HG02798 (cell line): ENCODE measurements at regions not wholly inside any gene's neighbourhood (a gene's known extent, or its start where the extent isn't known, plus 50 kb on each side); places are given as distances from the start of the nearest gene placed in this dataset.

Experiments
- ATAC-seq: cut with Tn5 transposase; IDR thresholded peaks from one replicate; pipeline ENCODE4 v1.9.1; 2021; ENCODE audit warnings: mild to moderate bottlenecking; ENCODE audit not compliant: unreplicated experiment, poor library complexity

DNA sequence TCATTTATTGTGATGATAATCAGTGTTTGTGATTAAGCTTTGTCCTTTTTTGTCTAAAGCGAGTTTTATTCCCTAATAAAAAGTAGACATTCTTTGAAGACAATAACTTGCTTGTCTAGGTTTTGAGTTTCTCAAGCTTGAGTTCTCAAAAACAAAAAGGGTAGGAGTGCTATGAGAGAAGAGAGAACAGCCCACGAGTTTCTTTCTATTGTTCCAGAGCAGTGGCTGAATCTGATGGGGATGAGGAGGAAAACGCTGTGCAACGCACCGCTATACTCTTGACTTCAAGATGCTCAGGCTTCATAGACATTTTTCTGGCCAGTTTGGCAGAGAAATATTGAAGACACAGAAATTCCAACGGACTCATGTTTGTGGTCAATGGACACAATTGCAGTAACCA is 669.8 kb upstream of the B3GALT2 start:
- no peak for ATAC-seq

DNA sequence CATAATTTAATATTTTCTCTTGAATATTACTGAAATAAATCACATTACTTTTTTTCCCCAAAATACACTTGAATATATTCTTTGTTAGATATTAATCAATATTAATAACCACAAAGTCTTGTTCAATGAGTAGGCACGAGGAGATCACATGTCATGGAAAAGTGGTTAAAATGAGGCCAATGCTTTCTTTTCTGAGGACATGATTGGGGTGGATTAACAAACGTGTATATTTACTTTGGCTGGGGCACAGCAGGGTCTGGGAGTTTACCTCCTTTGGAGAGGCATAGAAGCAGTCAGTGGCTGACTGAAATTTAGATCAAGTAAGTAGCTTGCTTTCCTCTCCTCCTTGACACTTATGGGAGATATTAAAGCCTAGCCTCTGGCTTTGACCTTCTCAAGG is 664.3 kb upstream of the B3GALT2 start:
- ATAC-seq: no peak

DNA sequence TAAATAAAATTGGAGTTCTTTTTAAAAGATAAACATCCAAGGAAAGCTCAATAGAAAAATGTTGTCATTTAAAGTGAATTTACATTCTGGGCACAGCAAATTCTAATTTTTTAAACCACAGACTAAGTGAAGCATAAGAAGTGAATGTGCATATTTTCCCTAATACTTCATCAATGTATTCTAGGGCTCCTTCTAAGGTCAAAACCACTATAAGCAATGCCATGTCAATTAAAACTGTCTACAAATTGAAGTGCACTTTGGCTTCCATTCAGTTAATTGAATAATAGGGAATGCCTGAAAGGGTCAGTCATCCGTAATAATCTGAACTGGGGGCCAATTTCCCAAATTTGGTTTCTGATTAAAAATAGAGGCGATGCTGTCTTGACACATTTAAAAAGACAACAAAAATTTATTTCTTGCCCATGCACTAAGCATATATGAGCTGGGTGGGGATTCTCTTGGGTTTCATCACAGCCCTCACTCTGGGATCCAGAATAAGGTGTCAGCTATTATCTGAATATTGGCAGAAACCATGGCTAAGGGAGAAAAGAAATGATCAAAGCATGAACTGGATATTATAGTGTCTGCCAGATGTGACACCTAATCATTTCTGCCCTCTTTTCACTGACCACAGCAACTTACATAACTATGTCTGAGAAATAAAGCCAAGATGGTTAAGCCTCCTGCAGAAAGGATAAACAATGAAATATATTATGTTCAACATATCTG is 660.6 kb upstream of the B3GALT2 start:
- no peak for ATAC-seq

DNA sequence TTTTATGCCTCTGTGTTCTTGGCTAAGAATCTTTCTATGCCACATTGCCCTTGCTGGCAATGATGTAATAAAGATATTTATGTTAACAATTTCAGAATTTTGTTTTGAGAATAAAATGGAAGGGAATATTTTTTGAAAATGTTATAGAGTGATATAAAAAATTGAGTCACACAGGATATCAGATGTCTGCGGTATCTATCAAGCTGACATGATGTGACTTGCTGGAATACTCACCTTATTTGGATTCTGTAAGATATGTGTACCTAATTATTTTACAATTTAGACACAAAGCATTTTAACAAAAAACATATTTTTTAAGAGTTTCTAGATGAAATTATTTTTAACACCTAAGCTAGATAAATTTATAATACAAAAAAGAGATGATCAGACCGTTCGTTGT is 660.0 kb upstream of the B3GALT2 start:
- no peak for ATAC-seq

DNA sequence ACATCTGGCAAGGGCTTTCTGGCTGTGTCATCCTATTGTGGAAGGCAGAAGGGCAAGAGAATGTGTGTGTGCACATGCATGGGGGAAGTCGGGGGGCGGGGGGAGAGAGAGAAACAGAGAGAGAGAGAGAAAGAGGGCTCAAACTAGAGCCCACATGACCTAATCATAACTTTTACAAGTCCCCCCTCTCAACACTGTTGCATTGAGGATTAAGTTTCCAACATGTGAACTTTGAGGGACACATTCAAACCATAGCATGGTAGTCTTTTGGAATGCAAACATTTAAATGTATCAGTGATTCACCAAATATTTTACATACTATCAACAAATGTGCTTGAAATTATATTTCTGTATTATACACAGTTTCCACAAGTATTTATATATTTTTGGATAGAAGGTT is 655.4 kb upstream of the B3GALT2 start:
- ATAC-seq: no peak

DNA sequence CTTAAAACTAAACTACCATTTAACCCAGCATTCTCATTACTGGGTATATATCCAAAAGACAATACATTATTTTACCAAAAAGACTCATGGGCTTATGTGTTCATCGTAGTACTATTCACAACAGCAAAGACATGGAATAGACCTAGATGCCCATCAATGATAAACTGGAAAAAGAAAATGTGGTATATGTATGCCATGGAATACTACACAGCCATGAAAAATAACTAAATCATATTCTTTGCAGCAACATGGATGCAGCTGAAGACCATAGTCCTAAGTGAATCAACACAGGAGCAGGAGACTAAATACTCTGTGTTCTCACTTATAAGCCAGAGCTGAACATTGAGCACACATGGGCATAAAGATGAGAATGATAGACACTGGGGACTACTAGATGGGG is 645.1 kb upstream of the B3GALT2 start:
- ATAC-seq: no peak

DNA sequence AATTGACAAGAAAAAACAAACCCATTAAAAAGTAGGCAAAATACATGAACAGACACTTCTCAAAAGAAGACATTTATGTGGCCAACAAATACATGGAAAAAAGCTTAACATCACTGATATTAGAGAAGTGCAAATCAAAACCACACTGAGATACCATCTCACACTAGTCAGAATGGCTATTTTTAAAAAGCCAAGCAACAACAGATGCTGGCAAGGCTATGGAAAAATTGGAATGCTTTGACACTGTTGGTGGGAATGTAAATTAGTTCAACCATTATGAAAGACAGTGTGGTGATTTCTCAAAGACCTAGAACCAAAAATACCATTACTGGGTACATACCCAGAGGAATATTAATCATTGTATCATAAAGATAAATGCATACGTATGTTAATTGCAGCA is 641.1 kb upstream of the B3GALT2 start:
- ATAC-seq: no peak

DNA sequence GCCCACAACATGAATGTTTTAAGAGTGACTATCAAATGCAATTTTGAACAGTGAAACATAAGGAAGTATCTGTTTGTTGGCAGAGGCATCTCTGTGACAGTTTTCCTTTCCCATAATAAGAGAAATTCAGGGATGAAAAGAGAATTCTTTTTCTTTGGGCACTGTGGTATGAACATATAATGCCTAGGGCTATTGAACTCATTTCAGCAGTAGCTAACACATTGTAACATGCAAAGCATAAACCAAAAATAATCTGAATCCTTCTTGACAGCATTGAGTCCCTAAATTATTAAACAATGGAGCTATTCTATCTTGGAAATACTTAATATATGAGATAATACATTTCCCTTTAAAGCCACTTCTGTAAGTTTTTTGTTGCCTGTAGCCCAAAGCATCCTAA is 633.0 kb upstream of the B3GALT2 start:
- no peak for ATAC-seq

DNA sequence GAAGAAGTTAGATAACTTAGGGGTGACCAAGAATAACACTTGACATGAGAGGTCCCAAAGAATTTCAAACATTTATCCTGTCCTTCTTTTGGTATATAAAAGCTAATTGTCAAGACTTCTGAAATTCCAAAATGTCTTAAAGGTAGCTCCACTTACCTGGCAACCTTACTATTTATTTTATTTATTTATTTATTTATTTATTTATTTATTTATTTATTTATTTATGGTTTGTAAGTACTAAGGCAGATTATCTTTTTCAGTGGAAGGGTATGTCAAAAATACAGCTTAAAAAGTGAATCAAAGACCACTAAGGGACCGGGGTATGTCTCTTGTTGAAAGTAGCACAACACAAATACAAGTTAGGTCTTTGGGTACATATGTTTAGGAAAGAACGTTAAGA is 620.8 kb upstream of the B3GALT2 start:
- ATAC-seq: no peak

DNA sequence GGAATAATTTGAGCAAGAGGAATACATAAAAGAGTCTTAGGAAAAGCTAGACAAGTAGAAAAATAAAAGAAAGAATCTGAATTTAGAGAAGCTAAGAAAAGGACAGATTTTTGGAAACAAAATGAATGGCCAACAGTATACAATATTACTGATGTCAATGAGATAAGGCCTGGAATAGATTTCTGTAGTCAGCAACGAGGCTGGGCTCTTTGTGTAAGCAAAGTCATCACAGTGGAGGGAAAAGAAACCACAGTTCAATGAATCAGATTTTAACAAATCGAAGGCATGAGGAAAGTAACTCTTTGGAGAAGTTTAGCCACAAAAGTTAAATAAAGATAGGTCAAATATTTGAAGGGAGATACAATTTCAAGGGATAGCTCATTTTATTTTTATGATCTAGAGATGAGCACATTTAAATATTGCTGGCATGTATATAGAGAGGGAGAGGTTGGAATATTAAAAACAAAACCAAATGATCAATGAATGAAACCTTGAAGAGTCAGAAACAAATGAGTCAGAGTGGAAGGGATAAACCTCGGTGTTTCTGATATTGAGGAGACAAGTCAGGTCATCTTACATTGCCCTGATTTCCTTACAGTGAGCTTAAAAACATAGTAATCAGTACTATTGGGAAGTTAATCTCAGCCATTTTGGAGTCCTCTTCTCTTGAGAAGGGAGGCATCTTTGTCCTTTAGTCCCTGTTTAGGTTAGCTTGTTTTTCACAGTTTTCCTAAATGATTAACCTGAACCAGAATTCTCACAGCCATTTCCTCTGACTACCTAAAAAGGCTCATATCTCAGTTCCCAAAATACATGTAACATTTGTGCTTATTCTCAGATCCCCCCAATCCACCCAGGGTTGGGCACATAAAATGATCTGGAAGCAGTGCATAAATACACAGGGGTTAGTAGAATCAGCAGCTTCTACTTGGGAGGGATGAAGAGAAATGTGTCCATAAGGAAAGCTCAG is 620.0 kb upstream of the B3GALT2 start:
- no peak for ATAC-seq

- ATAC-seq: no peak
Observed at GRCh38 chr1:193799948-193800690, 613.7 kb upstream of the B3GALT2 start.

GRCh38 chr1:193799371-193799770 is 613.0 kb upstream of the B3GALT2 start:
- no peak for ATAC-seq

GRCh38 chr1:193794239-193794638 is 607.8 kb upstream of the B3GALT2 start:
- no peak for ATAC-seq

DNA sequence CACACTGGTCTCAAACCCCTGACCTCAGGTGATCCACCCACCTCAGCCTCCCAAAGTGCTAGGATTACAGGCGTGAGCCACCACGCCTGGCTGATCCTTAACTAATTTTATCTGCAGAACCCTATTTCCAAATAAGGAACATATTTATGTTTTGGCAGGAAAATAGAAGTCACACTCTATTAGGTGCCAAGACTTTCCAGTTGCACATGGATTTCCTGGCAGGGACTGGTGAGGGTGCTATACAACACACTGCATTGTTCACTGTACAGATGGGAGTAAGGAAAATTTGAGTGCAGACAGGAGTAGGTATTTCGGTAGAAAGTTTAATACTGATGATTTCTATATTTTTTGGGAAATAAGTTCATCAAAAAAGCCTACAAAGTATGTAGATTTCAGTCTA is 605.3 kb upstream of the B3GALT2 start:
- ATAC-seq: no peak

DNA sequence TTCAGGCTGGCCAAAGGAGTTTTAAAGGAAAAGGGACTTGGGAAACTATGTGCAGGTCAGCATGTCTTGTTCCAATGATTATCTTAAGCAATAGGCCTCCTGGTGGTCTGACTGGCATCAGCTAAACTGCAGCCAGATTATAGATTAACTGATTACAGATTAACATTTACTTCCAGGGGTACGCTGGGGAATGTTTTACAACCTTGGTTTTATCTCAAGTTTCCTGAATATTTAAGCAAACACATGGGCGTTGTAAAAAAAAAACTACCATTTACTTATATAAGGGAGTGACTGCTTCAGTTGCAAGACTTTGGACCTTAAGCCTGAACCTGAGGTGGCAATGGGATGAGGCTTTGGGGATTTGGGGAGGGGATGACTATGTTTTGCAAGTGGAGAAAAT is 600.6 kb upstream of the B3GALT2 start:
- no peak for ATAC-seq

- no peak for ATAC-seq
Observed at GRCh38 chr1:193785850-193786420, 599.5 kb upstream of the B3GALT2 start.

- no peak for ATAC-seq
Observed at GRCh38 chr1:193774536-193775323, 588.3 kb upstream of the B3GALT2 start.

DNA sequence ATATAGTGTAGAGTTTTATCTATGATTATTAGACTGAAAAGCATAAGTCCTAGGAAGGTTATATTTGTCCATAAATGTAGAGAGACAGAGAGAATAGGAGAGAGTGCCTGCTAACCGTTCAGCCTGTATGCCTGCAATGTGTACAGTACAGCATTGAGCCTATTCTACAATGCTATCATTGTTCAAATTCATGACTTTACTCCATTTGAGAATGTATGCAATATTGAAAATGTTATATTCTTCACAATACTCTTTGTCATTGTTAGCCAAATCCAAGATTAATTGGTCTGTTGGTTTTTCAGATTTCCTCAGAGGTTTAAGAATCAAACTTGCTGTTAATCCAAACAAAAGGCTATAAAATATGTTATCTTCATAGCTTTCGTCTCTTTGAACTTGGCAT is 585.2 kb upstream of the B3GALT2 start:
- no peak for ATAC-seq

- no peak for ATAC-seq
Observed at GRCh38 chr1:193769651-193770050, 583.2 kb upstream of the B3GALT2 start.

GRCh38 chr1:193767886-193768285 is 581.5 kb upstream of the B3GALT2 start:
- ATAC-seq: no peak
